HEK293T (cell line): ENCODE measurements at regions not wholly inside any gene's neighbourhood (a gene's known extent, or its start where the extent isn't known, plus 50 kb on each side); places are given as distances from the start of the nearest gene placed in this dataset.

Experiments
- ARNT ChIP-seq: fragments of 450-650 bp; IDR thresholded peaks from 2 replicates; pipeline ENCODE4 v1.6.1; 2017; ENCODE audit warnings: mild to moderate bottlenecking
- BHLHE40 ChIP-seq: fragments of 450-650 bp; IDR thresholded peaks from 2 replicates; pipeline ENCODE4 v1.6.1; 2016; ENCODE audit warnings: mild to moderate bottlenecking, moderate library complexity, borderline replicate concordance
- ELF4 ChIP-seq: fragments of 450-650 bp; IDR thresholded peaks from 2 replicates; pipeline ENCODE4 v1.6.1; 2017; ENCODE audit warnings: antibody characterized with exemption
- FOXA1 ChIP-seq: fragments of 450-650 bp; IDR thresholded peaks from 2 replicates; pipeline ENCODE4 v1.6.1; 2016; ENCODE audit warnings: mild to moderate bottlenecking
- FOXM1 ChIP-seq: fragments of 450-650 bp; IDR thresholded peaks from 2 replicates; pipeline ENCODE4 v1.6.1; 2017; ENCODE audit warnings: mild to moderate bottlenecking, borderline replicate concordance
- LEF1 ChIP-seq: fragments of 450-650 bp; IDR thresholded peaks from 2 replicates; pipeline ENCODE4 v1.6.1; 2017; ENCODE audit warnings: mild to moderate bottlenecking, borderline replicate concordance
- SP1 ChIP-seq: fragments of 450-650 bp; IDR thresholded peaks from 2 replicates; pipeline ENCODE4 v1.6.1; 2017
- TARDBP ChIP-seq: fragments of 450-650 bp; IDR thresholded peaks from 2 replicates; pipeline ENCODE4 v1.6.1; 2016
- ZNF384 ChIP-seq: fragments of 450-650 bp; IDR thresholded peaks from 2 replicates; pipeline ENCODE4 v1.6.1; 2016

DNA sequence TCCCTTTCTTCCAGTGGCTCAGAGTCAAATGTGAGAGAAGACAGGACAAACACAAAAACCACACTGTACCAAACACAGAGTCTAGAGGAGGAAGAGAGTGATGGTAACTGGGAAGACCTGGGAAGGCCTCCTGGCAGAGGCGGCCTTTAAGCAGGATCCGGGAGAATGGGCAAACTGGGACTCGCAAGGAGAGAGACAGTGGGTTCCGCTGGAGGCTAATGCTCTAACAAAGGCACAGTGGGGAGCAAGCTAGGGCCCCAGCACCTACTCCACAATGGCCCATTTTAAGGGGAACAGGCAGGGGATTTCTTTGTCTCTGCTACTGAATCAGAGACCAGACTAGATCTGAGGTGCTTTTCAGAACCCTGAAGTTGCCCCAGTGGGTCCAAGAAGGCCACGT is 81.4 kb upstream of the HES1 start:
- TF ChIP-seq SP1 (no peak), BHLHE40 (no peak), FOXA1 (no peak), ELF4 (no peak), ZNF384 (no peak), TARDBP (no peak), FOXM1 (no peak), ARNT (no peak), LEF1 (no peak)
